ENCODE measurements at regions not wholly inside any gene's neighbourhood (a gene's known extent, or its start where the extent isn't known, plus 50 kb on each side); places are given as distances from the start of the nearest gene placed in this dataset.

GRCh38 chr4:38230821-38231563 is 270.8 kb downstream of the PTTG2 start:
- DNase-seq (ENCODE audit: low spot score), result no peak

- DNase-seq (ENCODE audit: low spot score), result no peak
Observed at GRCh38 chr4:38231626-38232025, 271.4 kb downstream of the PTTG2 start.

- no peak for DNase-seq (ENCODE audit: low spot score)
Observed at GRCh38 chr4:38232741-38233140, 272.5 kb downstream of the PTTG2 start.

GRCh38 chr4:38233727-38234480 is 273.7 kb downstream of the PTTG2 start:
- no peak for DNase-seq (ENCODE audit: low spot score)

GRCh38 chr4:38235354-38235753 is 275.2 kb downstream of the PTTG2 start:
- no peak for DNase-seq (ENCODE audit: low spot score)

GRCh38 chr4:38236003-38236402 is 275.8 kb downstream of the PTTG2 start:
- DNase-seq (ENCODE audit: low spot score), result no peak

- no peak for DNase-seq (ENCODE audit: low spot score)
Observed at GRCh38 chr4:38236503-38236902, 276.3 kb downstream of the PTTG2 start.

- no peak for DNase-seq (ENCODE audit: low spot score)
Observed at GRCh38 chr4:38237139-38237538, 276.9 kb downstream of the PTTG2 start.

- no peak for DNase-seq (ENCODE audit: low spot score)
Observed at GRCh38 chr4:38241541-38241940, 281.3 kb downstream of the PTTG2 start.

GRCh38 chr4:38242101-38242500 is 281.9 kb downstream of the PTTG2 start:
- no peak for DNase-seq (ENCODE audit: low spot score)

- peak; percentile 29 for DNase-seq (ENCODE audit: low spot score)
Observed at GRCh38 chr4:38242822-38243387, 282.7 kb downstream of the PTTG2 start.

- no peak for DNase-seq (ENCODE audit: low spot score)
Observed at GRCh38 chr4:38243388-38244053, 283.3 kb downstream of the PTTG2 start.

- DNase-seq (ENCODE audit: low spot score), result no peak
Observed at GRCh38 chr4:38254825-38255224, 294.6 kb downstream of the PTTG2 start.

GRCh38 chr4:38255572-38255971 is 295.4 kb downstream of the PTTG2 start:
- no peak for DNase-seq (ENCODE audit: low spot score)

- DNase-seq (ENCODE audit: low spot score), result no peak
Observed at GRCh38 chr4:38266616-38267015, 306.4 kb downstream of the PTTG2 start.

- no peak for DNase-seq (ENCODE audit: low spot score)
Observed at GRCh38 chr4:38268108-38268820, 308.1 kb downstream of the PTTG2 start.

- DNase-seq (ENCODE audit: low spot score), result no peak
Observed at GRCh38 chr4:38268837-38269236, 308.6 kb downstream of the PTTG2 start.

GRCh38 chr4:38273407-38273806 is 313.2 kb downstream of the PTTG2 start:
- no peak for DNase-seq (ENCODE audit: low spot score)

- DNase-seq (ENCODE audit: low spot score), result no peak
Observed at GRCh38 chr4:38275331-38276100, 315.3 kb downstream of the PTTG2 start.

GRCh38 chr4:38278255-38278654 is 318.1 kb downstream of the PTTG2 start:
- no peak for DNase-seq (ENCODE audit: low spot score)

- no peak for DNase-seq (ENCODE audit: low spot score)
Observed at GRCh38 chr4:38279077-38279476, 318.9 kb downstream of the PTTG2 start.
